ENCODE measurements at regions not wholly inside any gene's neighbourhood (a gene's known extent, or its start where the extent isn't known, plus 50 kb on each side); places are given as distances from the start of the nearest gene placed in this dataset.

- TF ChIP-seq ZNF416 (CRISPR knock-in tag; IDR thresholded peaks at IDR 0.05) (no peak), CREM (CRISPR knock-in tag; IDR thresholded peaks at IDR 0.05) (no peak), CTCF (IDR thresholded peaks at IDR 0.05) (no peak), ZNF263 (CRISPR knock-in tag; IDR thresholded peaks at IDR 0.05; ENCODE audit: low read depth) (no peak), ELF4 (CRISPR knock-in tag; IDR thresholded peaks at IDR 0.05; ENCODE audit: low read depth) (no peak), NFYB (CRISPR knock-in tag; conservative IDR thresholded peaks at IDR 0.05; ENCODE audit: low read depth) (no peak), E2F5 (CRISPR knock-in tag; IDR thresholded peaks at IDR 0.05) (no peak), CREB1 (CRISPR knock-in tag; IDR thresholded peaks at IDR 0.05) (no peak)
- TF ChIP-seq, protein P1, sequence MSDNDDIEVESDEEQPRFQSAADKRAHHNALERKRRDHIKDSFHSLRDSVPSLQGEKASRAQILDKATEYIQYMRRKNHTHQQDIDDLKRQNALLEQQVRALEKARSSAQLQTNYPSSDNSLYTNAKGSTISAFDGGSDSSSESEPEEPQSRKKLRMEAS (CRISPR knock-in tag; IDR thresholded peaks at IDR 0.05) = no peak
- TF ChIP-seq, protein P2, sequence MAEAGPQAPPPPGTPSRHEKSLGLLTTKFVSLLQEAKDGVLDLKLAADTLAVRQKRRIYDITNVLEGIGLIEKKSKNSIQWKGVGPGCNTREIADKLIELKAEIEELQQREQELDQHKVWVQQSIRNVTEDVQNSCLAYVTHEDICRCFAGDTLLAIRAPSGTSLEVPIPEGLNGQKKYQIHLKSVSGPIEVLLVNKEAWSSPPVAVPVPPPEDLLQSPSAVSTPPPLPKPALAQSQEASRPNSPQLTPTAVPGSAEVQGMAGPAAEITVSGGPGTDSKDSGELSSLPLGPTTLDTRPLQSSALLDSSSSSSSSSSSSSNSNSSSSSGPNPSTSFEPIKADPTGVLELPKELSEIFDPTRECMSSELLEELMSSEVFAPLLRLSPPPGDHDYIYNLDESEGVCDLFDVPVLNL (CRISPR knock-in tag; IDR thresholded peaks at IDR 0.05; ENCODE audit: borderline replicate concordance, low read depth) = no peak
Observed at GRCh38 chrY:15973200-15973599, 1448.9 kb downstream of the NLGN4Y start.
